Fibroblast of lung (primary cell): ENCODE measurements at regions not wholly inside any gene's neighbourhood (a gene's known extent, or its start where the extent isn't known, plus 50 kb on each side); places are given as distances from the start of the nearest gene placed in this dataset.

Source experiments
- EZH2 ChIP-seq: IDR thresholded peaks from 2 replicates; pipeline ENCODE4 v1.5.1; 2012; ENCODE audit warnings: low read length, control low read depth, mild to moderate bottlenecking; ENCODE audit errors: missing control alignments
- TF ChIP-seq, protein P1 (sequence below), 2 donors: IDR thresholded peaks in 1 of 2; conservative IDR thresholded peaks in 1 of 2; 1 replicate in 1 of 2; 2 replicates in 1 of 2; pipeline ENCODE4 v1.5.1; 2011 to 2012; ENCODE audit warnings: low read length in 2 of 2, control low read depth in 1 of 2, inconsistent platforms in 1 of 2, low read depth in 1 of 2, mild to moderate bottlenecking in 1 of 2

DNA sequence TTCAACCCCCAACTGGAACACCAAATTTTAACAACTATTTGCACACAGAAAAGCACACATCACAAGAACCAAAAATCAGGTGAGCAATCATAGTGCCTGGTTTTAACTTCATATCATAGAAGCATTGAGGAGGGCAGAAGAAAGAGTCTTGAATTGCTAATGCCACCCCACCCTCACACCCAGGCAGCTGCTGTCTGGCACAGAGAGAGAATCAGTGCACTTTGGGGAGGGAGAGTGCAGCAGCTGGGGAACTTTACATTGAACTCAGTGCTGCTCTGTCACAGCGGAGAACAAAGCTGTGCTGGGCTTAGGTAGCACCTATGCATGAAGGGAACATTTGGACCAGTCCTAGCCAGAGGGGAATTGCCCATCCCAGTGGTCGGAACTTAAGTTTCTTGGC lies 76.0 kb upstream of the KBTBD8 start:
- TF ChIP-seq, protein P1, sequence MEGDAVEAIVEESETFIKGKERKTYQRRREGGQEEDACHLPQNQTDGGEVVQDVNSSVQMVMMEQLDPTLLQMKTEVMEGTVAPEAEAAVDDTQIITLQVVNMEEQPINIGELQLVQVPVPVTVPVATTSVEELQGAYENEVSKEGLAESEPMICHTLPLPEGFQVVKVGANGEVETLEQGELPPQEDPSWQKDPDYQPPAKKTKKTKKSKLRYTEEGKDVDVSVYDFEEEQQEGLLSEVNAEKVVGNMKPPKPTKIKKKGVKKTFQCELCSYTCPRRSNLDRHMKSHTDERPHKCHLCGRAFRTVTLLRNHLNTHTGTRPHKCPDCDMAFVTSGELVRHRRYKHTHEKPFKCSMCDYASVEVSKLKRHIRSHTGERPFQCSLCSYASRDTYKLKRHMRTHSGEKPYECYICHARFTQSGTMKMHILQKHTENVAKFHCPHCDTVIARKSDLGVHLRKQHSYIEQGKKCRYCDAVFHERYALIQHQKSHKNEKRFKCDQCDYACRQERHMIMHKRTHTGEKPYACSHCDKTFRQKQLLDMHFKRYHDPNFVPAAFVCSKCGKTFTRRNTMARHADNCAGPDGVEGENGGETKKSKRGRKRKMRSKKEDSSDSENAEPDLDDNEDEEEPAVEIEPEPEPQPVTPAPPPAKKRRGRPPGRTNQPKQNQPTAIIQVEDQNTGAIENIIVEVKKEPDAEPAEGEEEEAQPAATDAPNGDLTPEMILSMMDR (conservative IDR thresholded peaks at IDR 0.05 in 1 of 2, IDR thresholded peaks at IDR 0.05 in 1 of 2; ENCODE audit: low read depth in 1 of 2, low read length in 2 of 2) = no peak
- no peak for TF ChIP-seq EZH2
